Thoracic aorta (tissue), 2 donors: ENCODE measurements at regions not wholly inside any gene's neighbourhood (a gene's known extent, or its start where the extent isn't known, plus 50 kb on each side); places are given as distances from the start of the nearest gene placed in this dataset.

Source experiments
- ATAC-seq: fragments of 150-250 bp; one replicate; pipeline ENCODE4 v1.8.0; 2017; ENCODE audit warnings: low read depth; ENCODE audit not compliant: insufficient number of reproducible peaks, low FRiP score
- DNase-seq: peaks from one replicate; pipeline ENCODE4 v3.0.0-alpha.2; 2020; ENCODE audit warnings: low spot score
- H3K27ac ChIP-seq, 2 donors: fragments of 200-600 bp; sonication (generic); 1 replicate in 1 of 2; 2 replicates in 1 of 2; pipeline ENCODE4 v1.5.1; 2016; ENCODE audit warnings: mild to moderate bottlenecking in 2 of 2, moderate library complexity in 2 of 2
- H3K27me3 ChIP-seq: fragments of 200-600 bp; sonication (generic); replicated peaks from 2 replicates; pipeline ENCODE4 v1.6.0; 2016; ENCODE audit warnings: mild to moderate bottlenecking; ENCODE audit not compliant: insufficient read depth
- H3K36me3 ChIP-seq: fragments of 200-600 bp; sonication (generic); one replicate; pipeline ENCODE4 v1.5.1; 2016
- H3K4me1 ChIP-seq, 2 donors: fragments of 200-600 bp; sonication (generic); 1 replicate in 1 of 2; 2 replicates in 1 of 2; pipeline versions ENCODE4 v1.5.1 to v1.6.0; 2016; ENCODE audit warnings: low read depth in 2 of 2, mild to moderate bottlenecking in 1 of 2; ENCODE audit not compliant: control insufficient read depth in 1 of 2
- H3K4me3 ChIP-seq: fragments of 200-600 bp; sonication (generic); 2 replicates; pipeline ENCODE4 v1.5.1; 2016; ENCODE audit warnings: mild to moderate bottlenecking
- H3K9me3 ChIP-seq: fragments of 200-600 bp; sonication (generic); 2 replicates; pipeline ENCODE4 v1.5.1; 2016
- CTCF ChIP-seq: fragments of 200-600 bp; sonication (generic); IDR thresholded peaks from one replicate; pipeline ENCODE4 v1.5.1; 2019; ENCODE audit warnings: antibody characterized with exemption

GRCh38 chr2:128874608-128875007 is 555.9 kb upstream of the HS6ST1 start:
- TF ChIP-seq CTCF, result no peak
- ATAC-seq (no peak), DNase-seq (no peak)
- Histone ChIP-seq H3K4me1 (no peaks in the 10 kb centered on the region), H3K4me3 (no peak overlapping the region), H3K27ac (no peak overlapping the region), H3K27me3 (no peaks in the 10 kb centered on the region), H3K9me3 (no peaks in the 10 kb centered on the region), H3K36me3 (no peaks in the 10 kb centered on the region)

- Histone ChIP-seq H3K4me1 (no peaks in the 10 kb centered on the region), H3K4me3 (no peak overlapping the region), H3K9me3 (no peaks in the 10 kb centered on the region), H3K36me3 (no peaks in the 10 kb centered on the region), H3K27ac (no peak overlapping the region), H3K27me3 (no peaks in the 10 kb centered on the region)
- ATAC-seq (no peak), DNase-seq (no peak)
- TF ChIP-seq CTCF, result no peak
Measured at GRCh38 chr2:128876986-128877983, 558.6 kb upstream of the HS6ST1 start.

- H3K27me3 ChIP-seq, result no peaks in the 10 kb centered on the region
- H3K27ac ChIP-seq, result no peak overlapping the region
- no peak for TF ChIP-seq CTCF
- DNase-seq (no peak), ATAC-seq (no peak)
- no peaks in the 10 kb centered on the region for H3K36me3 ChIP-seq
- H3K4me1 ChIP-seq, result no peaks in the 10 kb centered on the region
- no peaks in the 10 kb centered on the region for H3K9me3 ChIP-seq
- H3K4me3 ChIP-seq, result no peak overlapping the region
Measured at GRCh38 chr2:128879161-128879560, 560.5 kb upstream of the HS6ST1 start.

GRCh38 chr2:128894896-128895295 is 576.2 kb upstream of the HS6ST1 start:
- no peaks in the 10 kb centered on the region for H3K9me3 ChIP-seq
- DNase-seq (no peak), ATAC-seq (no peak)
- no peaks in the 10 kb centered on the region for H3K4me1 ChIP-seq
- H3K27ac ChIP-seq, result no peak overlapping the region
- H3K36me3 ChIP-seq, result no peaks in the 10 kb centered on the region
- no peaks in the 10 kb centered on the region for H3K27me3 ChIP-seq
- TF ChIP-seq CTCF, result no peak
- no peak overlapping the region for H3K4me3 ChIP-seq

GRCh38 chr2:128901572-128902391 is 583.1 kb upstream of the HS6ST1 start:
- no peaks in the 10 kb centered on the region for H3K4me1 ChIP-seq
- H3K27me3 ChIP-seq, result no peaks in the 10 kb centered on the region
- TF ChIP-seq CTCF, result no peak
- no peaks in the 10 kb centered on the region for H3K9me3 ChIP-seq
- no peak overlapping the region for H3K4me3 ChIP-seq
- no peak overlapping the region for H3K27ac ChIP-seq
- ATAC-seq, result no peak
- no peak for DNase-seq
- H3K36me3 ChIP-seq, result no peaks in the 10 kb centered on the region
